Esophagus squamous epithelium (tissue), 5 donors: ENCODE measurements at regions not wholly inside any gene's neighbourhood (a gene's known extent, or its start where the extent isn't known, plus 50 kb on each side); places are given as distances from the start of the nearest gene placed in this dataset.
"Not testable (repeated sequence)": the region's sequence is repeated elsewhere in the genome, so short reads cannot be mapped to it uniquely, and the experiment has no call there.

ENCODE experiments used
- DNase-seq: peaks from one replicate; lab custom pipeline; 2025; lab: John Stamatoyannopoulos, UW
- H3K27ac ChIP-seq, 4 donors: fragments of 200-600 bp; sonication (generic); one replicate each; pipeline ENCODE4 v1.5.1; 2016 to 2019; ENCODE audit warnings: mild to moderate bottlenecking in 1 of 4
- H3K27me3 ChIP-seq, 4 donors: fragments of 200-600 bp; sonication (generic); 1 replicate in 3 of 4; 2 replicates in 1 of 4; pipeline versions ENCODE4 v1.5.1 to v1.6.0; 2017 to 2021; ENCODE audit warnings: antibody characterized with exemption in 1 of 4
- H3K36me3 ChIP-seq, 3 donors: fragments of 200-600 bp; sonication (generic); one replicate each; pipeline ENCODE4 v1.5.1; 2016 to 2019
- H3K4me1 ChIP-seq, 3 donors: fragments of 200-600 bp; sonication (generic); one replicate each; pipeline ENCODE4 v1.5.1; 2017 to 2019
- H3K4me3 ChIP-seq, 4 donors: fragments of 200-600 bp; sonication (generic); 1 replicate in 3 of 4; 2 replicates in 1 of 4; pipeline ENCODE4 v1.5.1; 2016 to 2019; ENCODE audit warnings: mild to moderate bottlenecking in 2 of 4, moderate library complexity in 1 of 4
- H3K9me3 ChIP-seq, 3 donors: fragments of 200-600 bp; sonication (generic); one replicate each; pipeline ENCODE4 v1.5.1; 2016 to 2019
- POLR2A ChIP-seq, 4 donors: fragments of 450-650 bp; IDR thresholded peaks; one replicate each; pipeline ENCODE4 v1.6.1; 2017; ENCODE audit warnings: antibody characterized with exemption in 4 of 4, mild to moderate bottlenecking in 4 of 4, moderate library complexity in 3 of 4
- WGBS, 2 donors: methylation state at CpG; one replicate each; pipeline ENCODE4 v1.1.5; 2018; 5-methylcytosine and 5-hydroxymethylcytosine counted together
- intact Hi-C: fragments of 100-400 bp; cut with DNase I; formaldehyde crosslinking; loops from one replicate; pipeline ENCODE4 v1.15.0; 2022
- TF ChIP-seq, protein P1 (sequence below), 6 experiments: fragments of 450-650 bp in 4 of 6; fragments of 200-600 bp in 2 of 6; sonication (generic) in 2 of 6; IDR thresholded peaks; one replicate each; pipeline ENCODE4 v1.5.1; 2016 to 2019; ENCODE audit warnings: antibody characterized with exemption in 6 of 6, mild to moderate bottlenecking in 4 of 6, moderate library complexity in 4 of 6
- donor health status: DM: yes; HTN: yes; CAD: no.

DNA sequence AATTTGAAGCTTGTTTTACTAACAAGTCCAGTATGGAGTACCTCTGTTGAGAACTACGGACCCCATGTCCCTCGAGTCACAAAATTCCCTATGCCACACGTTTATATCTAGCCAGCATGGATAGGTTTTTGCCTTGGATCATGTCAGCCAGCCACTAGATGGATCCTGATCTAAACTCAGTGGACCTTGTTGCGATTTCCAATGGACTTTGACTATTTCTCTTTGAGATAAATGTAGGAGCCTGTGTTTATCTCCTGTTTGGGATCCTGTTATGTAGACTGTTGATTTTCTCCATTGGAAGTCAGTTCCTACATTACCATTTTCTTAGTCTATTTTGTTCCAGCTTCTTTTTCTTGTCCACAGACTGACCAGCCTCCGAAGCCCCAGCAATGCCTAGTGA lies 127.1 kb upstream of the BMAL1 start:
- 69 to 91% methylated on average over 5 of the region's 5 CpGs for whole genome bisulfite sequencing, 2 donors
- Histone ChIP-seq H3K27me3 (no peaks in the 10 kb centered on the region), H3K4me3 (no peak overlapping the region), H3K27ac (peak overlapping the region in 1 of 4 donors; percentile 49), H3K4me1 (peaks cover 0 to 23% (median 3%) of the 10 kb centered on the region in 3 donors), H3K36me3 (no peaks in the 10 kb centered on the region), H3K9me3 (peaks cover 0 to under 1% (median 0%) of the 10 kb centered on the region in 3 donors)
- TF ChIP-seq POLR2A (IDR thresholded peaks at IDR 0.05): no peak
- TF ChIP-seq, protein P1, sequence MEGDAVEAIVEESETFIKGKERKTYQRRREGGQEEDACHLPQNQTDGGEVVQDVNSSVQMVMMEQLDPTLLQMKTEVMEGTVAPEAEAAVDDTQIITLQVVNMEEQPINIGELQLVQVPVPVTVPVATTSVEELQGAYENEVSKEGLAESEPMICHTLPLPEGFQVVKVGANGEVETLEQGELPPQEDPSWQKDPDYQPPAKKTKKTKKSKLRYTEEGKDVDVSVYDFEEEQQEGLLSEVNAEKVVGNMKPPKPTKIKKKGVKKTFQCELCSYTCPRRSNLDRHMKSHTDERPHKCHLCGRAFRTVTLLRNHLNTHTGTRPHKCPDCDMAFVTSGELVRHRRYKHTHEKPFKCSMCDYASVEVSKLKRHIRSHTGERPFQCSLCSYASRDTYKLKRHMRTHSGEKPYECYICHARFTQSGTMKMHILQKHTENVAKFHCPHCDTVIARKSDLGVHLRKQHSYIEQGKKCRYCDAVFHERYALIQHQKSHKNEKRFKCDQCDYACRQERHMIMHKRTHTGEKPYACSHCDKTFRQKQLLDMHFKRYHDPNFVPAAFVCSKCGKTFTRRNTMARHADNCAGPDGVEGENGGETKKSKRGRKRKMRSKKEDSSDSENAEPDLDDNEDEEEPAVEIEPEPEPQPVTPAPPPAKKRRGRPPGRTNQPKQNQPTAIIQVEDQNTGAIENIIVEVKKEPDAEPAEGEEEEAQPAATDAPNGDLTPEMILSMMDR (IDR thresholded peaks at IDR 0.05): no peak
- DNase-seq: no peak
- intact Hi-C loops: no loop called here

DNA sequence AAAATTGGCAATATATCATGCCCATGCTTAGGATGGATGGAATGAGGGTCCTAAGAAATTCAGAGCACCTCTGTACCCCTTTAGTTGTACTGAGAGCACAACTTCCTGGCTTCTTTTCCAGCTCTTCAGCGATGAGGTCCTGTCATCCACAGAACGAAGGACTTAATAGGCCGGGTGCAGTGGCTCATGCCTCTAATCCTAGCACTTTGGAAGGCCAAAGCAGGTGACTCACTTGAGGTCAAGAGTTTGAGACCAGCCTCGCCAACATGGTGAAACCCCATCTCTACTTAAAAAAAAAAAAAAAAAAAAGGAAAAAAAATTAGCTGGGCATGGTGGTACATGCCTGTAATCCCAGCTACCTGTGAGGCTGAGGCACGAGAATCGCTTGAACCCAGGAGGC lies 125.3 kb upstream of the BMAL1 start:
- Histone ChIP-seq H3K4me3 (no peak overlapping the region), H3K27ac (no peak overlapping the region), H3K27me3 (no peaks in the 10 kb centered on the region), H3K4me1 (peaks cover 0 to 28% (median 3%) of the 10 kb centered on the region in 3 donors), H3K9me3 (peaks cover 0 to 8% (median 0%) of the 10 kb centered on the region in 3 donors), H3K36me3 (no peaks in the 10 kb centered on the region)
- no peak for DNase-seq
- no peak for TF ChIP-seq POLR2A (IDR thresholded peaks at IDR 0.05)
- TF ChIP-seq, protein P1 (IDR thresholded peaks at IDR 0.05): no peak
- intact Hi-C loops: no loop called here
- 45 to 70% methylated on average over 6 of the region's 6 CpGs for WGBS, 2 donors

DNA sequence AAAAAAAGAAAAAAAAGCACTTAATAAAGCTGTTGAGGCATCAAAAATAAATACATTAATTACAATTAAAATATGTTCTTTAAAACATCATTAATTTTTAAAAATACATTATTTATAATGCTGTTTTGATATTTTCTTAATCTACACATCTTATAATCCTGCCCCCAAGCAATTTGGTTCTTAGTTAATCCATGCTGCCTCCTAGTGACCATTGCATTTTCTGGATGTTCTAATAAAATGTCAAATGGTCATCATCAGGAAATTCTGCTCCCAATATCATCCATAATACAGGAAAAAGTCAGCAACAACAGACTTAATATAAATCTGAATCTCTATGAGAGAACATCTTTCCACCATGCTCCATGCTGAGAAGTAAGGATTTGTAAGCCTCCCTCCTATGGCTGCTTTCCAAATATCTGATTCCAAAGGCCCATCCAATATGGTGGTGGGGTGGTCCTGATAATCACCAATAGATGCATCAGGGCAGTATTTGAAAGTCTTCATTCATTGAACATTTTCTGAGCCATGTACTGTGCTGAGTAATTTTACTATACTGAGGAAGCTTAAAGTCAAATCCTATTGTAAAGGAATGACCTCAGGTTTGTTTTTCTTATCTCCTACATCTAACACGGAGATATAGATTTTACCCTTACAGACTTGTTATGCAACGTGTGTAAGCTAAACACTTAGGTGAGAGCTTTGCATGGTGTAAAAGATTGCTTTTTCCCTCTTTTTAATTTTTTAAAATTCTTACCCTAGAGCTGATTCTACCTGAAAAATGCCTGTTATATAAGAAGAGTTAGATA lies 124.7 kb upstream of the BMAL1 start:
- no peak overlapping the region for H3K4me3 ChIP-seq
- H3K27me3 ChIP-seq: no peaks in the 10 kb centered on the region
- TF ChIP-seq POLR2A (IDR thresholded peaks at IDR 0.05): no peak
- TF ChIP-seq, protein P1 (IDR thresholded peaks at IDR 0.05): peak in 3 of 6 experiments; percentile 6 to 40 (median 15)
- H3K27ac ChIP-seq: no peak overlapping the region
- 19 to 34% methylated on average over 2 of the region's 2 CpGs for WGBS, 2 donors
- intact Hi-C loops: no loop called here
- H3K4me1 ChIP-seq: peaks cover 0 to 28% (median 3%) of the 10 kb centered on the region in 3 donors
- H3K36me3 ChIP-seq: no peaks in the 10 kb centered on the region
- DNase-seq: no peak
- H3K9me3 ChIP-seq: peaks cover 0 to 8% (median 0%) of the 10 kb centered on the region in 3 donors

DNA sequence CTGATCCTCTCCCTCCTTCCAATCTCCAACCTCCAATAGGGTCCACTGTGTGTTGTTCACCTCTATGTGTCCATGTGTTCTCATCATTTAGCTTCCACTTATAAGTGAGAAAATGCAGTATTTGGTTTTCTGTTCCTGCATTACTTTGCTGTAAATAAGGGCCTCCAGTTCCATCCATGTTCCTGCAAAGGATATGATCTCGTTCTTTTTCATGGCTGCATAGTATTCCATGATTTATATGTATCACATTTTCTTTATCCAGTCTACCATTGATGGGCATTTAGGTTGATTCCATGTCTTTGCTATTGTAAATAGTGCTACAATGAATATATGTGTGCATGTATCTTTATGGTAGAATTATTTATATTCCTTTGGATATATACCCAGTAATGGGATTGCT lies 123.2 kb upstream of the BMAL1 start:
- H3K9me3 ChIP-seq, DNase-seq, H3K27me3 ChIP-seq, H3K27ac ChIP-seq, H3K36me3 ChIP-seq, H3K4me3 ChIP-seq, intact Hi-C loops: not testable (repeated sequence)
- 72 to 93% methylated on average over 1 of the region's 1 CpG for WGBS, 2 donors
- peaks cover 0 to 35% (median 12%) of the 10 kb centered on the region in 3 donors for H3K4me1 ChIP-seq

DNA sequence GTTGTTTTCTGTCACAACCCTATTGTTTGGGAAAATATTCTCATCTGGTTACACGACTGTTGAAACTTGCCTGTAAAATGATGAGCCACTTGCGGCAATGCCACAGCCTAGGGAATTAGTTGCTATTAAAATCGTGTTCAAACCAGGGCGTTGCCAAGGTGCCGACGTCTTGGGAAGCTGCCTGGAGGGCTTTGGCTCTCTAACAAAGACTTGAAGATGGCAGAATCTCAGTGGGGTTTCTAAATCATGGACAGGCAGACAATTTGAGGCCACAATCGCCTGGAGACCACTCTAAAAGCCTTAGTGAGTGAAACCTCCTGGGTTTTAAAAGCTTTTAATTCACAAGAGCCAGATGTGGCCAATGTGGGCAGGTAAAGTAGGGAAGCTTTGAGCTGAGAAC lies 117.2 kb upstream of the BMAL1 start:
- Histone ChIP-seq H3K36me3 (no peaks in the 10 kb centered on the region), H3K4me1 (peaks cover 0 to 55% (median 27%) of the 10 kb centered on the region in 3 donors), H3K9me3 (peaks cover 0 to 8% (median 0%) of the 10 kb centered on the region in 3 donors), H3K27me3 (no peaks in the 10 kb centered on the region), H3K27ac (peak overlapping the region; percentile 73 to 85 (median 78)), H3K4me3 (no peak overlapping the region)
- intact Hi-C loops: no loop called here
- DNase-seq: no peak
- WGBS, 2 donors: 22 to 24% methylated on average over 7 of the region's 7 CpGs
- TF ChIP-seq, protein P1 (IDR thresholded peaks at IDR 0.05): no peak
- no peak for TF ChIP-seq POLR2A (IDR thresholded peaks at IDR 0.05)
